ENCODE measurements at regions not wholly inside any gene's neighbourhood (a gene's known extent, or its start where the extent isn't known, plus 50 kb on each side); places are given as distances from the start of the nearest gene placed in this dataset.

GRCh38 chr10:107474650-107475049 lies 310.1 kb upstream of the SORCS1 start:
- H4K20me1 ChIP-seq (ENCODE audit: low read depth, low read length): no peaks in the 10 kb centered on the region
- no peaks in the 10 kb centered on the region for H3K79me2 ChIP-seq (ENCODE audit: insufficient read depth, low read length)
- H3K9ac ChIP-seq (ENCODE audit: low read length): no peak overlapping the region
- TF ChIP-seq, protein P1, sequence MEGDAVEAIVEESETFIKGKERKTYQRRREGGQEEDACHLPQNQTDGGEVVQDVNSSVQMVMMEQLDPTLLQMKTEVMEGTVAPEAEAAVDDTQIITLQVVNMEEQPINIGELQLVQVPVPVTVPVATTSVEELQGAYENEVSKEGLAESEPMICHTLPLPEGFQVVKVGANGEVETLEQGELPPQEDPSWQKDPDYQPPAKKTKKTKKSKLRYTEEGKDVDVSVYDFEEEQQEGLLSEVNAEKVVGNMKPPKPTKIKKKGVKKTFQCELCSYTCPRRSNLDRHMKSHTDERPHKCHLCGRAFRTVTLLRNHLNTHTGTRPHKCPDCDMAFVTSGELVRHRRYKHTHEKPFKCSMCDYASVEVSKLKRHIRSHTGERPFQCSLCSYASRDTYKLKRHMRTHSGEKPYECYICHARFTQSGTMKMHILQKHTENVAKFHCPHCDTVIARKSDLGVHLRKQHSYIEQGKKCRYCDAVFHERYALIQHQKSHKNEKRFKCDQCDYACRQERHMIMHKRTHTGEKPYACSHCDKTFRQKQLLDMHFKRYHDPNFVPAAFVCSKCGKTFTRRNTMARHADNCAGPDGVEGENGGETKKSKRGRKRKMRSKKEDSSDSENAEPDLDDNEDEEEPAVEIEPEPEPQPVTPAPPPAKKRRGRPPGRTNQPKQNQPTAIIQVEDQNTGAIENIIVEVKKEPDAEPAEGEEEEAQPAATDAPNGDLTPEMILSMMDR (IDR thresholded peaks at IDR 0.05; ENCODE audit: insufficient read depth, low read length, poor library complexity, severe bottlenecking): no peak
- TF ChIP-seq EZH2phosphoT487 (conservative IDR thresholded peaks at IDR 0.05; ENCODE audit: low read length): no peak
- no peak overlapping the region for H2AFZ ChIP-seq (ENCODE audit: low read depth, low read length, severe bottlenecking)
- H3F3A ChIP-seq (ENCODE audit: insufficient read depth): no peaks in the 10 kb centered on the region
- H3K27ac ChIP-seq (ENCODE audit: low read depth, low read length): no peak overlapping the region
- H3K27me3 ChIP-seq (ENCODE audit: low read length): no peaks in the 10 kb centered on the region
- no peaks in the 10 kb centered on the region for H3K36me3 ChIP-seq (ENCODE audit: low read length)
- H3K4me3 ChIP-seq (ENCODE audit: insufficient read depth, low read length, poor library complexity, severe bottlenecking): no peak overlapping the region
- H3K4me2 ChIP-seq (ENCODE audit: low read depth, low read length, poor library complexity, severe bottlenecking): no peak overlapping the region
- no peaks in the 10 kb centered on the region for H3K9me3 ChIP-seq (ENCODE audit: insufficient read depth, low read length)
- H3K9me2 ChIP-seq (replicated peaks; ENCODE audit: insufficient read depth, low read length): no peaks in the 10 kb centered on the region

GRCh38 chr10:107473225-107473624 lies 308.7 kb upstream of the SORCS1 start:
- H3K36me3 ChIP-seq (ENCODE audit: low read length): no peaks in the 10 kb centered on the region
- no peaks in the 10 kb centered on the region for H3K9me2 ChIP-seq (replicated peaks; ENCODE audit: insufficient read depth, low read length)
- H3K9ac ChIP-seq (ENCODE audit: low read length): no peak overlapping the region
- TF ChIP-seq, protein P1 (IDR thresholded peaks at IDR 0.05; ENCODE audit: insufficient read depth, low read length, poor library complexity, severe bottlenecking): no peak
- TF ChIP-seq EZH2phosphoT487 (conservative IDR thresholded peaks at IDR 0.05; ENCODE audit: low read length): no peak
- no peaks in the 10 kb centered on the region for H3K9me3 ChIP-seq (ENCODE audit: insufficient read depth, low read length)
- H3K4me3 ChIP-seq (ENCODE audit: insufficient read depth, low read length, poor library complexity, severe bottlenecking): no peak overlapping the region
- H3K4me2 ChIP-seq (ENCODE audit: low read depth, low read length, poor library complexity, severe bottlenecking): no peak overlapping the region
- H4K20me1 ChIP-seq (ENCODE audit: low read depth, low read length): no peaks in the 10 kb centered on the region
- H3F3A ChIP-seq (ENCODE audit: insufficient read depth): no peaks in the 10 kb centered on the region
- H3K79me2 ChIP-seq (ENCODE audit: insufficient read depth, low read length): no peaks in the 10 kb centered on the region
- no peak overlapping the region for H3K27ac ChIP-seq (ENCODE audit: low read depth, low read length)
- H2AFZ ChIP-seq (ENCODE audit: low read depth, low read length, severe bottlenecking): no peak overlapping the region
- no peaks in the 10 kb centered on the region for H3K27me3 ChIP-seq (ENCODE audit: low read length)

DNA sequence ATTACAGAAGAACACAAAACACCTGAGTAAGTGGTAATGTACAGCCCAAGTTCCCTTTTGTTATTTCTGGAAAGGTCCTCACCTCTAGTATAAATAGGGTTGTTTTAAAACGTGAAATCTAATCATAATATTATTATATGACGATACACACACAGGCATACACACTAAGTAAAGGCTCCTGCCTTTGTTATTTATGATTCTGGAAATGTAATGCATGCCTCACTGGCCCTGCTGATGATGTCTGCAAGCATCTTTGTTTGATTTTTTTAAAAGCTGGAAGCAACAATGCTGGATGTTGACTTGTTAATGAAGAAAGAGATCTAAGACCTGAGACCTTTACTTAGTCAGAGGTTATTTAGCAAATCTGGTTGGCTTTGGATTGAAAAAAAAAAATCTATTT lies 307.4 kb upstream of the SORCS1 start:
- Histone ChIP-seq H3K9me2 (replicated peaks; ENCODE audit: insufficient read depth, low read length) (no peaks in the 10 kb centered on the region), H3K27ac (ENCODE audit: low read depth, low read length) (no peak overlapping the region), H3F3A (ENCODE audit: insufficient read depth) (no peaks in the 10 kb centered on the region), H2AFZ (ENCODE audit: low read depth, low read length, severe bottlenecking) (no peak overlapping the region), H3K4me3 (ENCODE audit: insufficient read depth, low read length, poor library complexity, severe bottlenecking) (no peak overlapping the region), H4K20me1 (ENCODE audit: low read depth, low read length) (no peaks in the 10 kb centered on the region), H3K9me3 (ENCODE audit: insufficient read depth, low read length) (no peaks in the 10 kb centered on the region), H3K4me2 (ENCODE audit: low read depth, low read length, poor library complexity, severe bottlenecking) (no peak overlapping the region), H3K9ac (ENCODE audit: low read length) (no peak overlapping the region), H3K36me3 (ENCODE audit: low read length) (no peaks in the 10 kb centered on the region), H3K27me3 (ENCODE audit: low read length) (no peaks in the 10 kb centered on the region), H3K79me2 (ENCODE audit: insufficient read depth, low read length) (no peaks in the 10 kb centered on the region)
- TF ChIP-seq, protein P1 (IDR thresholded peaks at IDR 0.05; ENCODE audit: insufficient read depth, low read length, poor library complexity, severe bottlenecking): no peak
- no peak for TF ChIP-seq EZH2phosphoT487 (conservative IDR thresholded peaks at IDR 0.05; ENCODE audit: low read length)
